ENCODE measurements at regions not wholly inside any gene's neighbourhood (a gene's known extent, or its start where the extent isn't known, plus 50 kb on each side); places are given as distances from the start of the nearest gene placed in this dataset.

DNA sequence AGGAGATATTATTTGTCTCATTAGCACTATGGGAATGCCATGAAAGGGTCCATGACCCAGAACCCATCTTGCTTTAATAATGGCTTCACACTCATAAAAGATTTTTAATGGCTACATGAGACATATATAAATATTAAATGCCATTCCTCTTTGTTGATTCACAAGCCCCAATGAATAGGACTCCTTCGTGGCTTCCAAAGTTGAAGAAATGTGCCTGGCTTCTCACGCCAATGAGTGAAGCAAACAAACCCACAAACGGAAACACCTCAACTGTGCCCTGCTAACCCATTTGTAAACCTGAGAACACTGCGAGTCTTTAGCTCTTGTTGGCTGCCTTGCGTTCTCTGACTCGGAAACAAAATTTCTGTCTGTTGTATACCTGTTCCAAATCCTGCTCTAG, 381.7 kb upstream of the DDHD1 start:
- H3K27me3 ChIP-seq (ENCODE audit: control insufficient read depth in 2 of 2, insufficient read depth in 2 of 2, low read length in 2 of 2) = no peaks in the 10 kb centered on the region
- H3K9me3 ChIP-seq (replicated peaks in 1 of 2; ENCODE audit: control insufficient read depth in 1 of 2, insufficient read depth in 1 of 2, low read length in 2 of 2) = no peaks in the 10 kb centered on the region
- no peak overlapping the region for H3K4me3 Mint-ChIP-seq
- no peak overlapping the region for H3K27ac ChIP-seq (ENCODE audit: low read depth in 1 of 2, low read length in 2 of 2)
- H2AFZ ChIP-seq (ENCODE audit: insufficient read depth, low read depth, low read length, poor library complexity, severe bottlenecking) = no peak overlapping the region
- H3K4me1 ChIP-seq (ENCODE audit: control insufficient read depth in 1 of 2, insufficient read depth in 2 of 2, low read length in 2 of 2) = no peaks in the 10 kb centered on the region
- no peak for DNase-seq
- H3K27ac Mint-ChIP-seq = no peak overlapping the region
- H4K20me1 ChIP-seq (ENCODE audit: insufficient read depth, low read length) = no peaks in the 10 kb centered on the region
- H3K36me3 Mint-ChIP-seq = no peaks in the 10 kb centered on the region
- H3K4me3 ChIP-seq (replicated peaks in 1 of 3; ENCODE audit: low read depth in 2 of 3, low read length in 3 of 3) = no peak overlapping the region
- intact Hi-C loops (cut with micrococcal nuclease) = loop anchor here in 1 of 2 donors (5.0 kb wide), 1 partner anchor 812 kb away; no protein-coding TSS in a partner anchor
- WGBS (ENCODE audit: insufficient coverage) = 88% methylated on average over 6 of the region's 6 CpGs
- TF ChIP-seq, protein P1, sequence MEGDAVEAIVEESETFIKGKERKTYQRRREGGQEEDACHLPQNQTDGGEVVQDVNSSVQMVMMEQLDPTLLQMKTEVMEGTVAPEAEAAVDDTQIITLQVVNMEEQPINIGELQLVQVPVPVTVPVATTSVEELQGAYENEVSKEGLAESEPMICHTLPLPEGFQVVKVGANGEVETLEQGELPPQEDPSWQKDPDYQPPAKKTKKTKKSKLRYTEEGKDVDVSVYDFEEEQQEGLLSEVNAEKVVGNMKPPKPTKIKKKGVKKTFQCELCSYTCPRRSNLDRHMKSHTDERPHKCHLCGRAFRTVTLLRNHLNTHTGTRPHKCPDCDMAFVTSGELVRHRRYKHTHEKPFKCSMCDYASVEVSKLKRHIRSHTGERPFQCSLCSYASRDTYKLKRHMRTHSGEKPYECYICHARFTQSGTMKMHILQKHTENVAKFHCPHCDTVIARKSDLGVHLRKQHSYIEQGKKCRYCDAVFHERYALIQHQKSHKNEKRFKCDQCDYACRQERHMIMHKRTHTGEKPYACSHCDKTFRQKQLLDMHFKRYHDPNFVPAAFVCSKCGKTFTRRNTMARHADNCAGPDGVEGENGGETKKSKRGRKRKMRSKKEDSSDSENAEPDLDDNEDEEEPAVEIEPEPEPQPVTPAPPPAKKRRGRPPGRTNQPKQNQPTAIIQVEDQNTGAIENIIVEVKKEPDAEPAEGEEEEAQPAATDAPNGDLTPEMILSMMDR (IDR thresholded peaks at IDR 0.05) = no peak
- H3K79me2 ChIP-seq (ENCODE audit: insufficient read depth, low read length) = no peaks in the 10 kb centered on the region
- H3K4me1 Mint-ChIP-seq = no peaks in the 10 kb centered on the region
- H3K4me2 ChIP-seq (replicated peaks; ENCODE audit: extremely low read depth, low read length, poor library complexity, severe bottlenecking) = no peak overlapping the region
- peaks cover 0 to 3% (median 0%) of the 10 kb centered on the region in 3 donors for H3K27me3 Mint-ChIP-seq (ENCODE audit: low read depth in 3 of 3)
- H3K36me3 ChIP-seq (replicated peaks in 1 of 2; ENCODE audit: control insufficient read depth in 1 of 2, insufficient read depth in 2 of 2, low read length in 2 of 2) = no peaks in the 10 kb centered on the region
- H3K9ac ChIP-seq (ENCODE audit: insufficient read depth, low read length, poor library complexity, severe bottlenecking) = no peak overlapping the region
- H3K9me3 Mint-ChIP-seq = no peaks in the 10 kb centered on the region

DNA sequence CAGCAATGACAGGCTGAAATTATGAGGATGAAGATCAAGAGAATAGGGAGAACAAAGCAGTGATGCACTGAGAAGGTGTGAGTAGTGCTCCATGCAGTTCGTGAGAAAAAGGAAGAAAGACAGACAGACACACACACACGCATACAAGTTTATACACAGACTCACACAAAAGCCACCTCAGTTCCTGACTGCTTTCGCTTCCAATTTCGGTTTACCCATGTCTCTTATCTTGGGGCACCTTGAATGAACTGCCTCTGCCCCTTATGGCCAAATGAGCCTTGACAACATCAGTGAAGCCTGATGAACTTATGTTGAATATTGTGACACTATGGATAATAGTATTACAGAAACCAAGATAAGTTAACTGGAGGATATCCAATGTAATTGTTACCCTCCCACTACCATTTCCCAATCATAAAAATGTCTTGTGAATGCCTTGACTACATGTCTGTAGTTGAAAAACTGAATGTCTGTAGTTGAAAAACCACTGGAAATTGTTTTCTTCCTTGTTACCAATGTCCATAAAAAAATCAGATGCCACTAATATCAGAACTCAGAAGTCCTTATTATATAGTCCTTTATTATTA, 380.4 kb upstream of the DDHD1 start:
- H3K4me2 ChIP-seq (replicated peaks; ENCODE audit: extremely low read depth, low read length, poor library complexity, severe bottlenecking) = no peak overlapping the region
- Mint-ChIP-seq H3K36me3 (no peaks in the 10 kb centered on the region), H3K4me1 (no peaks in the 10 kb centered on the region), H3K27me3 (ENCODE audit: low read depth in 3 of 3) (peaks cover 0 to 3% (median 0%) of the 10 kb centered on the region in 3 donors), H3K9me3 (peaks cover 0 to 1% (median 0%) of the 10 kb centered on the region in 7 donors), H3K27ac (no peak overlapping the region), H3K4me3 (no peak overlapping the region)
- no peak overlapping the region for H3K27ac ChIP-seq (ENCODE audit: low read depth in 1 of 2, low read length in 2 of 2)
- no peak overlapping the region for H3K4me3 ChIP-seq (replicated peaks in 1 of 3; ENCODE audit: low read depth in 2 of 3, low read length in 3 of 3)
- no peaks in the 10 kb centered on the region for H4K20me1 ChIP-seq (ENCODE audit: insufficient read depth, low read length)
- intact Hi-C loops (cut with micrococcal nuclease) = no loop called here
- no peak overlapping the region for H3K9ac ChIP-seq (ENCODE audit: insufficient read depth, low read length, poor library complexity, severe bottlenecking)
- no peak for DNase-seq
- H2AFZ ChIP-seq (ENCODE audit: insufficient read depth, low read depth, low read length, poor library complexity, severe bottlenecking) = no peak overlapping the region
- TF ChIP-seq, protein P1 (IDR thresholded peaks at IDR 0.05) = no peak
- no peaks in the 10 kb centered on the region for H3K9me3 ChIP-seq (replicated peaks in 1 of 2; ENCODE audit: control insufficient read depth in 1 of 2, insufficient read depth in 1 of 2, low read length in 2 of 2)
- H3K79me2 ChIP-seq (ENCODE audit: insufficient read depth, low read length) = no peaks in the 10 kb centered on the region
- no peaks in the 10 kb centered on the region for H3K27me3 ChIP-seq (ENCODE audit: control insufficient read depth in 2 of 2, insufficient read depth in 2 of 2, low read length in 2 of 2)
- H3K36me3 ChIP-seq (replicated peaks in 1 of 2; ENCODE audit: control insufficient read depth in 1 of 2, insufficient read depth in 2 of 2, low read length in 2 of 2) = no peaks in the 10 kb centered on the region
- no CpG with 5 or more reads among the region's 4 CpGs for WGBS (ENCODE audit: insufficient coverage)
- H3K4me1 ChIP-seq (ENCODE audit: control insufficient read depth in 1 of 2, insufficient read depth in 2 of 2, low read length in 2 of 2) = no peaks in the 10 kb centered on the region

Data from CD14-positive monocyte (primary cell).